H9 (cell line): ENCODE measurements at regions not wholly inside any gene's neighbourhood (a gene's known extent, or its start where the extent isn't known, plus 50 kb on each side); places are given as distances from the start of the nearest gene placed in this dataset.

Source experiments
- DNase-seq: peaks from one replicate; pipeline ENCODE4 v3.0.0-alpha.2; 2017
- H2AFZ ChIP-seq: one replicate; pipeline ENCODE4 v1.6.1; 2013; ENCODE audit warnings: mild to moderate bottlenecking, low read length, control low read depth, moderate library complexity
- H2AK5ac ChIP-seq: 2 replicates; pipeline ENCODE4 v1.6.1; 2013; ENCODE audit warnings: low read length, control low read depth, mixed read lengths; ENCODE audit not compliant: insufficient read length
- H2BK120ac ChIP-seq: one replicate; pipeline ENCODE4 v1.6.1; 2013; ENCODE audit warnings: low read depth, mild to moderate bottlenecking, low read length, control low read depth, inconsistent platforms; ENCODE audit not compliant: poor library complexity, severe bottlenecking
- H2BK12ac ChIP-seq: 2 replicates; pipeline ENCODE4 v1.6.1; 2013; ENCODE audit warnings: low read length, control low read depth, mixed read lengths, low read depth; ENCODE audit not compliant: insufficient read length
- H2BK15ac ChIP-seq: 2 replicates; pipeline ENCODE4 v1.6.1; 2013; ENCODE audit warnings: low read depth, low read length, control low read depth
- H2BK20ac ChIP-seq: one replicate; pipeline ENCODE4 v1.6.1; 2013; ENCODE audit warnings: low read depth, mild to moderate bottlenecking, low read length, control low read depth, inconsistent platforms; ENCODE audit not compliant: poor library complexity, severe bottlenecking
- H2BK5ac ChIP-seq: 2 replicates; pipeline ENCODE4 v1.6.1; 2013; ENCODE audit warnings: low read length, control low read depth, mixed read lengths; ENCODE audit not compliant: insufficient read length
- H3K14ac ChIP-seq: 2 replicates; pipeline ENCODE4 v1.6.1; 2013; ENCODE audit warnings: low read length, control low read depth; ENCODE audit not compliant: insufficient read depth
- H3K18ac ChIP-seq: 2 replicates; pipeline ENCODE4 v1.6.1; 2013; ENCODE audit warnings: low read depth, mild to moderate bottlenecking, mixed read lengths, low read length, control low read depth; ENCODE audit not compliant: insufficient read length
- H3K23ac ChIP-seq: 2 replicates; pipeline ENCODE4 v1.6.1; 2013; ENCODE audit warnings: low read length, control low read depth, mixed read lengths, low read depth; ENCODE audit not compliant: insufficient read length
- H3K23me2 ChIP-seq: 2 replicates; pipeline ENCODE4 v1.6.1; 2013; ENCODE audit warnings: low read depth, mild to moderate bottlenecking, mixed read lengths, low read length, control low read depth; ENCODE audit not compliant: insufficient read length, poor library complexity, severe bottlenecking
- H3K27ac ChIP-seq: 2 replicates; pipeline ENCODE4 v1.5.1; 2013; ENCODE audit warnings: low read length, control low read depth, mixed read lengths, low read depth; ENCODE audit not compliant: insufficient read length
- H3K27me3 ChIP-seq: 2 replicates; pipeline ENCODE4 v1.6.1; 2013; ENCODE audit warnings: low read length, control low read depth, inconsistent platforms; ENCODE audit not compliant: insufficient read depth
- H3K4ac ChIP-seq: 2 replicates; pipeline ENCODE4 v1.6.1; 2013; ENCODE audit warnings: low read depth, mild to moderate bottlenecking, control low read depth, inconsistent platforms, low read length, moderate library complexity
- H3K4me1 ChIP-seq: 2 replicates; pipeline ENCODE4 v1.6.1; 2013; ENCODE audit warnings: low read length, control low read depth, inconsistent platforms; ENCODE audit not compliant: insufficient read depth
- H3K4me2 ChIP-seq: 2 replicates; pipeline ENCODE4 v1.6.1; 2013; ENCODE audit warnings: low read length, control low read depth, mixed read lengths; ENCODE audit not compliant: insufficient read length, insufficient read depth
- H3K56ac ChIP-seq: 2 replicates; pipeline ENCODE4 v1.6.1; 2013; ENCODE audit warnings: low read depth, mild to moderate bottlenecking, mixed read lengths, low read length, control low read depth; ENCODE audit not compliant: insufficient read length
- H3K79me1 ChIP-seq: 2 replicates; pipeline ENCODE4 v1.6.1; 2013; ENCODE audit warnings: low read depth, mild to moderate bottlenecking, moderate library complexity, low read length, control low read depth, inconsistent platforms; ENCODE audit not compliant: insufficient read depth, poor library complexity, severe bottlenecking
- H3K79me2 ChIP-seq: 2 replicates; pipeline ENCODE4 v1.6.1; 2013; ENCODE audit warnings: low read length, control low read depth, inconsistent platforms; ENCODE audit not compliant: insufficient read depth
- H3K9ac ChIP-seq: 2 replicates; pipeline ENCODE4 v1.6.1; 2013; ENCODE audit warnings: low read length, control low read depth, mixed read lengths; ENCODE audit not compliant: insufficient read length; ENCODE audit errors: extremely low read depth
- H3K9me3 ChIP-seq: one replicate; pipeline ENCODE4 v1.6.1; 2013; ENCODE audit warnings: low read depth, low read length, inconsistent platforms; ENCODE audit not compliant: control insufficient read depth
- H3T11ph ChIP-seq: one replicate; pipeline ENCODE4 v1.6.1; 2013; ENCODE audit warnings: mild to moderate bottlenecking, low read length, control low read depth, inconsistent platforms
- H4K20me1 ChIP-seq: one replicate; pipeline ENCODE4 v1.6.1; 2013; ENCODE audit not compliant: control insufficient read depth, insufficient read length, insufficient read depth
- H4K5ac ChIP-seq: 2 replicates; pipeline ENCODE4 v1.6.1; 2013; ENCODE audit warnings: low read depth, mild to moderate bottlenecking, mixed read lengths, low read length, control low read depth; ENCODE audit not compliant: insufficient read length
- H4K8ac ChIP-seq: replicated peaks from 2 replicates; pipeline ENCODE4 v1.6.1; 2013; ENCODE audit warnings: low read length, control low read depth, mixed read lengths, low read depth; ENCODE audit not compliant: insufficient read length
- H4K91ac ChIP-seq: 2 replicates; pipeline ENCODE4 v1.6.1; 2013; ENCODE audit warnings: low read depth, mild to moderate bottlenecking, moderate library complexity, mixed read lengths, low read length, control low read depth; ENCODE audit not compliant: insufficient read length
- H3K27ac Mint-ChIP-seq, 3 experiments: 2 replicates in 2 of 3; 3 replicates in 1 of 3; pipeline ENCODE4 v1.8.0; 2020 to 2021; ENCODE audit warnings: mixed read lengths in 3 of 3, mild to moderate bottlenecking in 1 of 3, moderate library complexity in 1 of 3
- H3K27me3 Mint-ChIP-seq: 2 replicates; pipeline ENCODE4 v1.8.0; 2021; ENCODE audit warnings: low read depth, mild to moderate bottlenecking, moderate library complexity, mixed read lengths
- H3K36me3 Mint-ChIP-seq, 3 experiments: 2 replicates in 2 of 3; 3 replicates in 1 of 3; pipeline ENCODE4 v1.8.0; 2020 to 2021; ENCODE audit warnings: low read depth in 3 of 3, mixed read lengths in 3 of 3; ENCODE audit not compliant: insufficient read depth in 1 of 3
- H3K4me1 Mint-ChIP-seq, 2 experiments: 2 replicates each; pipeline ENCODE4 v1.8.0; 2020; ENCODE audit warnings: mixed read lengths in 2 of 2
- H3K4me3 Mint-ChIP-seq, 2 experiments: 2 replicates in 1 of 2; 3 replicates in 1 of 2; pipeline ENCODE4 v1.8.0; 2020 to 2021; ENCODE audit warnings: mild to moderate bottlenecking in 2 of 2, mixed read lengths in 2 of 2, moderate library complexity in 1 of 2
- H3K9me3 Mint-ChIP-seq, 2 experiments: 2 replicates in 1 of 2; 3 replicates in 1 of 2; pipeline ENCODE4 v1.8.0; 2020; ENCODE audit warnings: mild to moderate bottlenecking in 2 of 2, mixed read lengths in 2 of 2, moderate library complexity in 1 of 2
- WGBS: extraction: QIAGEN DNeasy Blood & Tissue Kit; methylation state at CpG from one replicate; pipeline ENCODE4 v1.1.7; 2013; ENCODE audit warnings: missing lambda C conversion rate, low lambda C conversion rate, mixed read lengths; ENCODE audit not compliant: insufficient read length; ENCODE audit errors: extremely low coverage; 5-methylcytosine and 5-hydroxymethylcytosine counted together
- TF ChIP-seq, protein P1 (sequence below): fragments of 200-600 bp; sonication (generic); conservative IDR thresholded peaks from 3 replicates; pipeline ENCODE4 v1.8.0; 2021; ENCODE audit warnings: antibody characterized with exemption, mild to moderate bottlenecking

DNA sequence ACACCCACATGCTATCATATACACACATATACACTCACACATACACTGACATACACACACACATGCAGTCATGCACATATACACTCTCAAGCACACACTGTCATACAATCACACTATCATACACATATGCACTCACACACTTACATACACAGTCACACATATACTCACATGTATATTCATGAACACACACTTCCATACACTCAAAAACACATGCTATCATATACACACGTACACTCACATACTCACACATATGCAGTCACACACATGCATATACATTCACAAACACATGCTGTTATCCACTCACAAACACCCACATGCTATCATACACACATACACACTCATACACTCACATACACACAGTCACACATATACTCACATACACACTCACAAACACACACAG, 71.0 kb upstream of the PLXNA4 start:
- no peak overlapping the region for H3K56ac ChIP-seq
- Mint-ChIP-seq H3K4me3 (no peak overlapping the region), H3K4me1 (peaks cover 33 to 35% of the 10 kb centered on the region in 2 experiments), H3K27me3 (peaks cover 2% of the 10 kb centered on the region), H3K9me3 (no peaks in the 10 kb centered on the region), H3K27ac (no peak overlapping the region), H3K36me3 (no peaks in the 10 kb centered on the region)
- no peak overlapping the region for H2AK5ac ChIP-seq
- no peak overlapping the region for H3K4me2 ChIP-seq
- H3K14ac ChIP-seq: no peak overlapping the region
- WGBS: no CpG with 5 or more reads among the region's 1 CpG
- no peak overlapping the region for H3K27ac ChIP-seq
- no peak overlapping the region for H3K18ac ChIP-seq
- no peak overlapping the region for H4K5ac ChIP-seq
- H4K20me1 ChIP-seq: no peaks in the 10 kb centered on the region
- no peak overlapping the region for H2BK5ac ChIP-seq
- no peaks in the 10 kb centered on the region for H3K23me2 ChIP-seq
- H4K8ac ChIP-seq: no peak overlapping the region
- no peaks in the 10 kb centered on the region for H3K27me3 ChIP-seq
- H3K79me2 ChIP-seq: no peaks in the 10 kb centered on the region
- no peak overlapping the region for H2BK20ac ChIP-seq
- no peak for DNase-seq
- H3K4ac ChIP-seq: no peak overlapping the region
- H3K9me3 ChIP-seq: no peaks in the 10 kb centered on the region
- no peaks in the 10 kb centered on the region for H3K79me1 ChIP-seq
- no peak overlapping the region for H2BK120ac ChIP-seq
- TF ChIP-seq, protein P1, sequence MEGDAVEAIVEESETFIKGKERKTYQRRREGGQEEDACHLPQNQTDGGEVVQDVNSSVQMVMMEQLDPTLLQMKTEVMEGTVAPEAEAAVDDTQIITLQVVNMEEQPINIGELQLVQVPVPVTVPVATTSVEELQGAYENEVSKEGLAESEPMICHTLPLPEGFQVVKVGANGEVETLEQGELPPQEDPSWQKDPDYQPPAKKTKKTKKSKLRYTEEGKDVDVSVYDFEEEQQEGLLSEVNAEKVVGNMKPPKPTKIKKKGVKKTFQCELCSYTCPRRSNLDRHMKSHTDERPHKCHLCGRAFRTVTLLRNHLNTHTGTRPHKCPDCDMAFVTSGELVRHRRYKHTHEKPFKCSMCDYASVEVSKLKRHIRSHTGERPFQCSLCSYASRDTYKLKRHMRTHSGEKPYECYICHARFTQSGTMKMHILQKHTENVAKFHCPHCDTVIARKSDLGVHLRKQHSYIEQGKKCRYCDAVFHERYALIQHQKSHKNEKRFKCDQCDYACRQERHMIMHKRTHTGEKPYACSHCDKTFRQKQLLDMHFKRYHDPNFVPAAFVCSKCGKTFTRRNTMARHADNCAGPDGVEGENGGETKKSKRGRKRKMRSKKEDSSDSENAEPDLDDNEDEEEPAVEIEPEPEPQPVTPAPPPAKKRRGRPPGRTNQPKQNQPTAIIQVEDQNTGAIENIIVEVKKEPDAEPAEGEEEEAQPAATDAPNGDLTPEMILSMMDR: no peak
- H2AFZ ChIP-seq: no peak overlapping the region
- H3K4me1 ChIP-seq: peaks cover 8% of the 10 kb centered on the region; the same call in 1 of the 2 replicates
- no peak overlapping the region for H4K91ac ChIP-seq
- H3K23ac ChIP-seq: no peak overlapping the region
- H3K9ac ChIP-seq: no peak overlapping the region
- no peak overlapping the region for H3T11ph ChIP-seq
- no peak overlapping the region for H2BK15ac ChIP-seq
- H2BK12ac ChIP-seq: no peak overlapping the region
